ENCODE measurements at regions not wholly inside any gene's neighbourhood (a gene's known extent, or its start where the extent isn't known, plus 50 kb on each side); places are given as distances from the start of the nearest gene placed in this dataset.

GRCh38 chr6:99148111-99148510 is 200.4 kb upstream of the FBXL4 start:
- TF ChIP-seq EZH2 (IDR thresholded peaks at IDR 0.05; ENCODE audit: low read length, unreplicated experiment) (no peak), CTCF (conservative IDR thresholded peaks at IDR 0.05; ENCODE audit: low read depth, low read length) (no peak)
